ENCODE measurements at regions not wholly inside any gene's neighbourhood (a gene's known extent, or its start where the extent isn't known, plus 50 kb on each side); places are given as distances from the start of the nearest gene placed in this dataset.

DNA sequence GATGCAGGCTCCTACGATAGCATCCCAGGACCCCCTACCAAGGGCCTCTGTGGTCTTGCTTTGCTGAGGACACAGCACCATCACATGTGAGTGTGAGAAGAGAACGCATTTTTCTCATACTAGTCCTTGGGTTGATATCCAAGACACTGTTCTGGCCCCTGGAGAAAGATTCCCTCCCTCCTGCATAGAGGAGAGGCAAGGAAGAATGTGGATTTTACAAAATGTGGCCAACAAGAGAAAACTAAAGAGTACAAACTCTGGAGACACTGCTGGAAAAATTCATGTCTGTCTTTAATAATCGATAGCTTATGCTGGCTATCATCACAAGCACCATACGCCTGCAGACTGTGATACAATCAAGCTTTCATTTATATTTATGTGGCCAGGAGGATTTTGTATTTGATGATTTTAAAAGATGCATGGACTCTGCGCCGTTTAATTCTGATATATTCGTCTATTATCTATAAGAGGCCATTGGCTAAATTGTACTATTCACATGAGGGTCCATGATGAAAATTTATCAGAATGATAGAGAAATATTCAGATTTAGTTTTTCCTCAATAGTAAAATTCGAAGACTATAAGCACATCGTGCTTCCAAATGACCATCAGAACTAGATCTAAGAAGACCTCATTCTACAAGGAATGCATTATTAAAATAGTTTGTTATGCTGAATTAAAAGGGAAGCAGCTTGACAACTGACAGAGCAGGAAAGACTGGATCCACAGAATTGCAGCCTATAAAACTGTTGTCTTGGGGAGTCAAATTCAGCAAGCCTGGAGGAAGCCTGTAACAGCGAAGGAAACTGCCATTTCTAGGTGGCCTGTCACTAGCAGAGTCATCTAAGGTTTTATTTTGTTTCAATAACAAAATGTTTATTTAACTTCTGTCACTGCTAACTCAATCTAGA lies 578.7 kb downstream of the DIAPH3 start:
- no peaks in the 10 kb centered on the region for H3K36me3 ChIP-seq

DNA sequence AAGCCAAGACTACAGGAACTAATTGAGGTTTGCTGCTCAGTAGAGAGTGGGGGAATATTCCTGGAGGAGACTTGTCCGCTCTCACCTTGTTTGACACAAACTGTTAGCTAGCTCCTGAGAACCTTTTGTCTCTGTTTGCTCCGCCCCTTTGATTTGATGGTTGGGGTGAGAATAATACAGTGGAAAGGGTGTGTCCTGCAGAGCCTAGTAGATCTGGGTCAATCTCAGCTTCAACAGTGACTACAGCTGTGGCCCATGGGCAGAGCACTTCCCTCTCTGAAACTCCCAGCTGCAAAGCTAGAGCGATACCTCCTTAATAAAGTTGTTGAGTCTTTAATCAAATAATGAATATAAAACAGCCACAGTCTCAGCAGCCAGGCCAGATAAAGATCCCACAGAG lies 576.7 kb downstream of the DIAPH3 start:
- no peaks in the 10 kb centered on the region for H3K4me1 ChIP-seq
- TF ChIP-seq, protein P1, sequence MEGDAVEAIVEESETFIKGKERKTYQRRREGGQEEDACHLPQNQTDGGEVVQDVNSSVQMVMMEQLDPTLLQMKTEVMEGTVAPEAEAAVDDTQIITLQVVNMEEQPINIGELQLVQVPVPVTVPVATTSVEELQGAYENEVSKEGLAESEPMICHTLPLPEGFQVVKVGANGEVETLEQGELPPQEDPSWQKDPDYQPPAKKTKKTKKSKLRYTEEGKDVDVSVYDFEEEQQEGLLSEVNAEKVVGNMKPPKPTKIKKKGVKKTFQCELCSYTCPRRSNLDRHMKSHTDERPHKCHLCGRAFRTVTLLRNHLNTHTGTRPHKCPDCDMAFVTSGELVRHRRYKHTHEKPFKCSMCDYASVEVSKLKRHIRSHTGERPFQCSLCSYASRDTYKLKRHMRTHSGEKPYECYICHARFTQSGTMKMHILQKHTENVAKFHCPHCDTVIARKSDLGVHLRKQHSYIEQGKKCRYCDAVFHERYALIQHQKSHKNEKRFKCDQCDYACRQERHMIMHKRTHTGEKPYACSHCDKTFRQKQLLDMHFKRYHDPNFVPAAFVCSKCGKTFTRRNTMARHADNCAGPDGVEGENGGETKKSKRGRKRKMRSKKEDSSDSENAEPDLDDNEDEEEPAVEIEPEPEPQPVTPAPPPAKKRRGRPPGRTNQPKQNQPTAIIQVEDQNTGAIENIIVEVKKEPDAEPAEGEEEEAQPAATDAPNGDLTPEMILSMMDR (IDR thresholded peaks at IDR 0.05; ENCODE audit: low read depth, low read length), result no peak
- no peak for DNase-seq
- no peaks in the 10 kb centered on the region for H3K36me3 ChIP-seq
- no peak overlapping the region for H3K4me3 ChIP-seq (ENCODE audit: low read depth, low read length)
- H3K9me3 ChIP-seq, result no peaks in the 10 kb centered on the region; the same call in 1 of the 2 replicates
- no peaks in the 10 kb centered on the region for H3K27me3 ChIP-seq

More for the DNA sequence above, 578.7 kb downstream of the DIAPH3 start:
- Histone ChIP-seq H3K4me1 (no peaks in the 10 kb centered on the region), H3K9me3 (no peaks in the 10 kb centered on the region; the same call in 1 of the 2 replicates), H3K27me3 (no peaks in the 10 kb centered on the region), H3K4me3 (ENCODE audit: low read depth, low read length) (no peak overlapping the region)
- TF ChIP-seq, protein P1 (IDR thresholded peaks at IDR 0.05; ENCODE audit: low read depth, low read length), result no peak
- DNase-seq, result no peak

GRCh38 chr13:59587971-59588716 lies 575.6 kb downstream of the DIAPH3 start:
- H3K9me3 ChIP-seq, result no peaks in the 10 kb centered on the region; the same call in 1 of the 2 replicates
- no peaks in the 10 kb centered on the region for H3K4me1 ChIP-seq
- no peaks in the 10 kb centered on the region for H3K36me3 ChIP-seq
- H3K4me3 ChIP-seq (ENCODE audit: low read depth, low read length), result no peak overlapping the region
- no peaks in the 10 kb centered on the region for H3K27me3 ChIP-seq
- TF ChIP-seq, protein P1 (IDR thresholded peaks at IDR 0.05; ENCODE audit: low read depth, low read length), result no peak
- DNase-seq, result no peak

- no peaks in the 10 kb centered on the region for H3K4me1 ChIP-seq
- H3K36me3 ChIP-seq, result no peaks in the 10 kb centered on the region
- no peak for DNase-seq
- H3K4me3 ChIP-seq (ENCODE audit: low read depth, low read length), result no peak overlapping the region
- TF ChIP-seq, protein P1 (IDR thresholded peaks at IDR 0.05; ENCODE audit: low read depth, low read length), result no peak
- H3K27me3 ChIP-seq, result no peaks in the 10 kb centered on the region
- no peaks in the 10 kb centered on the region; the same call in 1 of the 2 replicates for H3K9me3 ChIP-seq
These were observed 575.0 kb downstream of the DIAPH3 start for GRCh38 chr13:59588717-59589067.

- Histone ChIP-seq H3K9me3 (peaks cover 3% of the 10 kb centered on the region; the same call in 1 of the 2 replicates), H3K27me3 (no peaks in the 10 kb centered on the region), H3K4me1 (no peaks in the 10 kb centered on the region; the same call in 1 of the 2 replicates), H3K36me3 (no peaks in the 10 kb centered on the region), H3K4me3 (ENCODE audit: low read depth, low read length) (no peak overlapping the region)
- DNase-seq, result no peak
- TF ChIP-seq, protein P1 (IDR thresholded peaks at IDR 0.05; ENCODE audit: low read depth, low read length), result no peak
These were observed 561.7 kb downstream of the DIAPH3 start for GRCh38 chr13:59601993-59602392.

Measured in BE2C (cell line).